Heart right ventricle (tissue), 16 donors: ENCODE measurements at regions not wholly inside any gene's neighbourhood (a gene's known extent, or its start where the extent isn't known, plus 50 kb on each side); places are given as distances from the start of the nearest gene placed in this dataset.

Source experiments
- ATAC-seq, 8 donors: fragments of 200-7000 bp; cut with Tn5 transposase; one replicate each; pipeline ENCODE4 v1.9.1; 2020; ENCODE audit warnings: mild to moderate bottlenecking in 8 of 8, moderate library complexity in 8 of 8, moderate number of reproducible peaks in 1 of 8
- DNase-seq, 2 donors: peaks; one replicate each; pipeline ENCODE4 v3.0.0-alpha.2; 2020
- H3K27ac ChIP-seq, 10 donors: fragments of 200-600 bp; sonication (generic) in 2 of 10; one replicate each; pipeline versions ENCODE4 v1.5.0 to v1.8.0; 2020 to 2022; ENCODE audit warnings: mild to moderate bottlenecking in 3 of 10
- H3K27me3 ChIP-seq, 7 donors: fragments of 200-600 bp; one replicate each; pipeline ENCODE4 v1.8.0; 2021 to 2022; ENCODE audit warnings: mild to moderate bottlenecking in 2 of 7
- H3K36me3 ChIP-seq, 9 donors: fragments of 200-600 bp; sonication (generic) in 1 of 9; one replicate each; pipeline versions ENCODE4 v1.5.0 to v1.8.0; 2020 to 2022; ENCODE audit warnings: mild to moderate bottlenecking in 2 of 9
- H3K4me1 ChIP-seq, 9 donors: fragments of 200-600 bp; sonication (generic) in 1 of 9; one replicate each; pipeline versions ENCODE4 v1.5.0 to v1.8.0; 2020 to 2022; ENCODE audit warnings: mild to moderate bottlenecking in 4 of 9
- H3K4me3 ChIP-seq, 10 donors: fragments of 200-600 bp; sonication (generic) in 2 of 10; one replicate each; pipeline versions ENCODE4 v1.5.0 to v1.8.0; 2020 to 2022; ENCODE audit warnings: mild to moderate bottlenecking in 7 of 10, moderate library complexity in 2 of 10
- H3K9me3 ChIP-seq, 11 donors: fragments of 200-600 bp in 10 of 11; sonication (generic) in 2 of 11; one replicate each; pipeline versions ENCODE4 v1.5.0 to v1.8.0; 2013 to 2022; ENCODE audit warnings: mild to moderate bottlenecking in 2 of 11, control low read depth in 1 of 11, moderate library complexity in 1 of 11
- WGBS, 2 donors: extraction: QIAGEN DNeasy Blood & Tissue Kit; methylation state at CpG; one replicate each; pipeline ENCODE4 v1.1.7; 2013; ENCODE audit warnings: inconsistent platforms in 1 of 2; 5-methylcytosine and 5-hydroxymethylcytosine counted together
- intact Hi-C, 10 donors: fragments of 100-400 bp; cut with DNase I; formaldehyde crosslinking; loops; one replicate each; pipeline versions ENCODE4 v1.11.1 to v1.14.2; 2022
- TF ChIP-seq, protein P1 (sequence below), 9 donors: fragments of 200-600 bp; sonication (generic) in 2 of 9; IDR thresholded peaks; one replicate each; pipeline versions ENCODE4 v1.5.0 to v1.8.0; 2021 to 2022; ENCODE audit warnings: antibody characterized with exemption in 9 of 9, mild to moderate bottlenecking in 5 of 9, moderate library complexity in 1 of 9
- donor health status: Arrhythmogenic right ventricular cardiomyopathy.
- donor health status: ischemic (EF 13 %, LVEDD 7.1; RV severe dilation, severe dysfunction).
- donor health status: healthy with polysubstance abuse.
- donor health status: DM: no; HTN: yes; CAD: no.
- donor health status: DM: no; HTN: no; CAD: no.
- donor health status: ischemic (EF 25% LVEDD 6.9; RV normal size, moderate dysfunction).
- donor health status: ischemic (EF 25% LVEDD 5.7; RV mildly dilated, moderate dysfunction).
- donor health status: healthy.
- donor health status: DM: yes; HTN: yes; CAD: no.
- donor health status: Ischemic cardiomyopathy.
- donor health status: ischemic (EF 35%, LVEDD 5.7; RV mildly dilated, moderate dysfunction).
- donor health status: nonischemic (EF 11% LVEDD 7.7; RV severe dilation, severe dysfunction).
- donor health status: DM: yes; HTN: yes; CAD: no.
- donor health status: PGD.
- donor health status: ischemic (EF 29% LVEDD 5.4; RV normal size, mild dysfunction).
- donor health status: nonischemic (EF 23%, LVEDD 6.1; RV moderate dilation, normal function).

DNA sequence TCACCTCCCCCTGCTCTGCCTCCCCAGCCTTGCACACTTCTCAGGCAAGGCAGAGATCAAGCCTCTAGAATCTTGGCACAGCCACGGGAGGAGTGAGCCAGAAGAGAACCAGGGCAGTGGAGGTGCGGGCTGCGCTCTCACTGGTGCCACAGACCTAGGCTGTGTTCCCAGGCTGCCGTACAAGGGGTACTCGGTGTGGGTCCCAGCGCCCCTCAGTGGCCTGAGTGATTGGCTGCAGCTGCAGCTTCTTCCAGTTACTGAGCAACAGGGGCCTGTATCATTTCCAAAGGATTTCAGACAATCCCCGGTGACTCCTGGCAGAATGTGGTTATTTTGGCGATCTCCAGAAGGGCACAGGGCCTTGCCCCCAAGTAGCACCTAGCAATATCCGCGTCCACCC lies 1852.1 kb downstream of the TP53TG3F start:
- Histone ChIP-seq H3K4me3 (no peak overlapping the region), H3K9me3 (peaks cover 0 to 18% (median 0%) of the 10 kb centered on the region in 11 donors), H3K36me3 (no peaks in the 10 kb centered on the region), H3K27ac (no peak overlapping the region), H3K27me3 (no peaks in the 10 kb centered on the region), H3K4me1 (no peaks in the 10 kb centered on the region)
- TF ChIP-seq, protein P1, sequence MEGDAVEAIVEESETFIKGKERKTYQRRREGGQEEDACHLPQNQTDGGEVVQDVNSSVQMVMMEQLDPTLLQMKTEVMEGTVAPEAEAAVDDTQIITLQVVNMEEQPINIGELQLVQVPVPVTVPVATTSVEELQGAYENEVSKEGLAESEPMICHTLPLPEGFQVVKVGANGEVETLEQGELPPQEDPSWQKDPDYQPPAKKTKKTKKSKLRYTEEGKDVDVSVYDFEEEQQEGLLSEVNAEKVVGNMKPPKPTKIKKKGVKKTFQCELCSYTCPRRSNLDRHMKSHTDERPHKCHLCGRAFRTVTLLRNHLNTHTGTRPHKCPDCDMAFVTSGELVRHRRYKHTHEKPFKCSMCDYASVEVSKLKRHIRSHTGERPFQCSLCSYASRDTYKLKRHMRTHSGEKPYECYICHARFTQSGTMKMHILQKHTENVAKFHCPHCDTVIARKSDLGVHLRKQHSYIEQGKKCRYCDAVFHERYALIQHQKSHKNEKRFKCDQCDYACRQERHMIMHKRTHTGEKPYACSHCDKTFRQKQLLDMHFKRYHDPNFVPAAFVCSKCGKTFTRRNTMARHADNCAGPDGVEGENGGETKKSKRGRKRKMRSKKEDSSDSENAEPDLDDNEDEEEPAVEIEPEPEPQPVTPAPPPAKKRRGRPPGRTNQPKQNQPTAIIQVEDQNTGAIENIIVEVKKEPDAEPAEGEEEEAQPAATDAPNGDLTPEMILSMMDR (IDR thresholded peaks at IDR 0.05): no peak
- DNase-seq (no peak), ATAC-seq (peak in 1 of 8 donors; percentile 30)
- intact Hi-C loops: loop anchor here in 1 of 10 donors (10.0 kb wide), 2 partner anchors 47 to 93 kb away; no protein-coding TSS in a partner anchor
- WGBS, 2 donors: 59 to 63% methylated on average over 10 of the region's 10 CpGs

DNA sequence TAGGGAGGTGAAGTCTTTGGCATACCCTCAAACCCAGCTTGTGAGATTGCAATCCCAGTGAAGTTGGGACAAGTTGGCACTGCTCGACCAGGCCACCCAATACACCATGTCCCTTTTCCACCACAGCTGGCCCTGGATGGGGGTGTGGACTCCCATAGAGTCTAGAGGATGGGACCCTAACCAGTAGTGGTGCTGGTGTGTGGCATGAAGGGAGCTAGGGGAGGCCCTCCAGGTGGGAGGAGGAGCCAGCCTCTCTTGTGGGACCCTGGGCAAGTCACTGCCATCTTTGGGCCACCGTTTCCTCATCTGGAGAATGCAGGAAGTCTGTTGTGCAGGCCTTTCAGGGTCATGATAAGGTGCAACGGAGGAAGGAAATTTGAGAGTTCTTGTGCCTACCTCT lies 1854.9 kb downstream of the TP53TG3F start:
- H3K4me3 ChIP-seq: no peak overlapping the region
- DNase-seq (no peak), ATAC-seq (no peak)
- H3K27me3 ChIP-seq: no peaks in the 10 kb centered on the region
- H3K9me3 ChIP-seq: peaks cover 0 to 15% (median 0%) of the 10 kb centered on the region in 11 donors
- no peak overlapping the region for H3K27ac ChIP-seq
- H3K4me1 ChIP-seq: no peaks in the 10 kb centered on the region
- TF ChIP-seq, protein P1 (IDR thresholded peaks at IDR 0.05): no peak
- no peaks in the 10 kb centered on the region for H3K36me3 ChIP-seq
- intact Hi-C loops: loop anchor here in 1 of 10 donors (10.0 kb wide), 2 partner anchors 49 to 91 kb away; no protein-coding TSS in a partner anchor
- WGBS, 2 donors: 37 to 46% methylated on average over 3 of the region's 3 CpGs

DNA sequence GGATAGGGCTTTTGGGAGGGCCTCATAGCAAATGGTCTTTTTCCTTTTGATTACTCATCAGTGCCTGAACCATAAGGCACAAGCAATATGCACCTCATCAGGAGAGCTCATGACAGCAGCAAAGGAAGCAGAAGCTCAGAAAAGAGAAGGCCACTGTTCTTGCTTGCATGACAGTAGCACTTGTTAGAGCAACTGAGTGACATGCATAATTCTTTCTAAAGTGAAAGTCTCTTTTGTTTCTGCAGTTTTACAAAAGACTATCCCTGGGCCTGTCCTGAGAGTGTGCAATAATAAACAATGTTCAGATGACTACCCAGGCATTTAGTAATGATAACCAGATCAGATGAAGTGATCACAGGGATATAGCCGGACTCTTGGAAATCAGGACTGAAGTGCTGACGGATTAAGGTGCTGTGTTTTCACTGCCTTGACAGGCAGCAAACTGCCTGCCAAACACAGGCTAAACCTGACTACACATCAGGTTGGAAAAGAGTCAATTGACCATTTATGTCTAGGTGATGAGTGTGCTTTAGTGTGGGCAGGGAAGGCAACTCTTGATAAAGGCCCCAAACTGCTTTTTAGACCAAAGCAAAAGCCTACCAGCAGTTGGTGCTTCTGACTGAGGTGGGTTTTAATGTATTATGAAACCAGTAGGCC lies 1860.3 kb downstream of the TP53TG3F start:
- Histone ChIP-seq H3K36me3 (no peaks in the 10 kb centered on the region), H3K4me3 (no peak overlapping the region), H3K27ac (no peak overlapping the region), H3K9me3 (peaks cover 0 to 13% (median 0%) of the 10 kb centered on the region in 11 donors), H3K4me1 (no peaks in the 10 kb centered on the region), H3K27me3 (no peaks in the 10 kb centered on the region)
- WGBS, 2 donors: 44 to 51% methylated on average over 2 of the region's 2 CpGs
- TF ChIP-seq, protein P1 (IDR thresholded peaks at IDR 0.05): no peak
- intact Hi-C loops: loop anchor here in 1 of 10 donors (10.0 kb wide), 2 partner anchors 55 to 85 kb away; no protein-coding TSS in a partner anchor
- DNase-seq (no peak), ATAC-seq (no peak)

DNA sequence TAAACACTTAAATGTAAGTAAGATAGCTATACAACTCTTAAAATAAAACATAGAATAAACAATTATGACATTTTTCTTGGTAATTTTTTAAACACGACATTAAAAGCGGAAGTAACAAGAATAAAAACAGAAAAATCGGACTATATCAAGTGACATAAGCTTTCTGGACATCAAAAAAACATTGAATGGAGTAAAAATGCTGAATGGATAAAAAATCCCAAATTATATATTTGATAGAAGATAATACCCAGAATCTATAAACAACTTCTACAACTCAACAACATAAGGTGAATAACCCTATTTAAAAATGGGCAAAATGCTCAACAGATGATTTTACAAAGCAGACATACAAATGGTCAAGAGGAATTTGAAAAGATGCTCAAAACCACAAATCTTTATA lies 1866.5 kb downstream of the TP53TG3F start:
- WGBS, 2 donors: 57 to 59% methylated on average over 3 of the region's 3 CpGs
- no peaks in the 10 kb centered on the region for H3K36me3 ChIP-seq
- TF ChIP-seq, protein P1 (IDR thresholded peaks at IDR 0.05): no peak

More for the DNA sequence above, 1866.5 kb downstream of the TP53TG3F start:
- ATAC-seq: no peak
- no peaks in the 10 kb centered on the region for H3K4me1 ChIP-seq
- no peak overlapping the region for H3K27ac ChIP-seq
- H3K4me3 ChIP-seq: no peak overlapping the region
- intact Hi-C loops: no loop called here
- DNase-seq: no peak
- peaks cover 0 to 30% (median 0%) of the 10 kb centered on the region in 11 donors for H3K9me3 ChIP-seq
- no peaks in the 10 kb centered on the region for H3K27me3 ChIP-seq
